HEK293 (cell line): ENCODE measurements at regions not wholly inside any gene's neighbourhood (a gene's known extent, or its start where the extent isn't known, plus 50 kb on each side); places are given as distances from the start of the nearest gene placed in this dataset.

Experiments
- CTCF ChIA-PET: fragments of 350-600 bp; formaldehyde crosslinking; extraction: SDS; loops from one replicate; lab custom pipeline; 2021; ENCODE audit warnings: antibody characterized with exemption; lab: Yijun Ruan, JAX
- POLR2A ChIA-PET: fragments of 300-600 bp; formaldehyde crosslinking; extraction: SDS; loops from one replicate; lab custom pipeline; 2020; ENCODE audit warnings: antibody characterized with exemption, inconsistent platforms; lab: Yijun Ruan, JAX
- H3K27ac ChIP-seq: fragments of 200-500 bp; sonication (Bioruptor generic); 2 replicates; pipeline ENCODE4 v1.5.1; 2014; ENCODE audit warnings: low read depth, low read length, control low read depth, inconsistent platforms; ENCODE audit errors: extremely low read depth
- H3K36me3 ChIP-seq, 2 experiments: fragments of 200-500 bp in 1 of 2; sonication (Bioruptor generic) in 1 of 2; 1 replicate in 1 of 2; 2 replicates in 1 of 2; pipeline ENCODE4 v1.5.1; 2014 to 2017; ENCODE audit warnings: inconsistent platforms in 2 of 2, low read length in 2 of 2; ENCODE audit not compliant: control insufficient read depth in 2 of 2, insufficient read depth in 1 of 2
- H3K4me1 ChIP-seq: fragments of 200-500 bp; sonication (Bioruptor generic); 2 replicates; pipeline ENCODE4 v1.5.1; 2014; ENCODE audit warnings: mild to moderate bottlenecking, low read length, inconsistent platforms; ENCODE audit not compliant: control insufficient read depth, insufficient read depth
- H3K4me3 ChIP-seq: 2 replicates; pipeline ENCODE4 v1.5.1; 2011; ENCODE audit warnings: low read depth, mild to moderate bottlenecking, control low read depth, low read length, moderate library complexity
- H3K9me3 ChIP-seq: fragments of 200-500 bp; sonication (Bioruptor generic); 2 replicates; pipeline ENCODE4 v1.5.1; 2014; ENCODE audit warnings: low read depth, low read length, inconsistent platforms; ENCODE audit not compliant: control insufficient read depth, insufficient read depth
- BCL6B ChIP-seq: fragments of 450-650 bp; formaldehyde crosslinking; IDR thresholded peaks from 2 replicates; pipeline ENCODE4 v1.5.1; 2017; ENCODE audit warnings: missing biosample characterization, missing genetic modification characterization
- EGR2 ChIP-seq: fragments of 450-650 bp; formaldehyde crosslinking; IDR thresholded peaks from 2 replicates; pipeline ENCODE4 v1.5.1; 2016; ENCODE audit warnings: low read depth, missing biosample characterization, missing genetic modification characterization
- KLF8 ChIP-seq: fragments of 450-650 bp; formaldehyde crosslinking; IDR thresholded peaks from 2 replicates; pipeline ENCODE4 v1.5.1; 2016; ENCODE audit warnings: missing biosample characterization, missing genetic modification characterization
- OSR2 ChIP-seq: fragments of 450-650 bp; formaldehyde crosslinking; IDR thresholded peaks from 2 replicates; pipeline ENCODE4 v1.5.1; 2016; ENCODE audit warnings: missing biosample characterization, missing genetic modification characterization
- REPIN1 ChIP-seq: fragments of 450-650 bp; formaldehyde crosslinking; IDR thresholded peaks from 2 replicates; pipeline ENCODE4 v1.5.1; 2017; ENCODE audit warnings: missing biosample characterization, missing genetic modification characterization, low read depth
- SETDB1 ChIP-seq: IDR thresholded peaks from one replicate; pipeline ENCODE4 v1.6.1; 2017; ENCODE audit warnings: mild to moderate bottlenecking, low read length, moderate library complexity, mixed read lengths; ENCODE audit not compliant: insufficient read length
- YY2 ChIP-seq: fragments of 450-650 bp; formaldehyde crosslinking; IDR thresholded peaks from 2 replicates; pipeline ENCODE4 v1.5.1; 2016; ENCODE audit warnings: missing biosample characterization, missing genetic modification characterization
- ZFP37 ChIP-seq: fragments of 450-650 bp; formaldehyde crosslinking; IDR thresholded peaks from 2 replicates; pipeline ENCODE4 v1.5.1; 2016; ENCODE audit warnings: missing biosample characterization, missing genetic modification characterization
- ZNF112 ChIP-seq: fragments of 450-650 bp; formaldehyde crosslinking; IDR thresholded peaks from 2 replicates; pipeline ENCODE4 v1.5.0; 2017; ENCODE audit warnings: missing biosample characterization, missing genetic modification characterization
- ZNF121 ChIP-seq: fragments of 450-650 bp; formaldehyde crosslinking; IDR thresholded peaks from 2 replicates; pipeline ENCODE4 v1.5.1; 2016; ENCODE audit warnings: missing biosample characterization, missing genetic modification characterization
- ZNF140 ChIP-seq: fragments of 450-650 bp; formaldehyde crosslinking; IDR thresholded peaks from 2 replicates; pipeline ENCODE4 v1.5.1; 2016; ENCODE audit warnings: missing biosample characterization, missing genetic modification characterization
- ZNF16 ChIP-seq: fragments of 450-650 bp; formaldehyde crosslinking; IDR thresholded peaks from 2 replicates; pipeline ENCODE4 v1.5.1; 2016; ENCODE audit warnings: low read depth, missing biosample characterization, missing genetic modification characterization
- ZNF274 ChIP-seq, 2 experiments: fragments of 200-500 bp in 1 of 2; fragments of 450-650 bp in 1 of 2; sonication (Bioruptor generic) in 1 of 2; formaldehyde crosslinking in 1 of 2; IDR thresholded peaks; 2 replicates each; pipeline versions ENCODE4 v1.5.1 to v1.6.1; 2014 to 2016; ENCODE audit warnings: borderline replicate concordance in 1 of 2, inconsistent platforms in 1 of 2, low read length in 1 of 2, missing biosample characterization in 1 of 2, missing genetic modification characterization in 1 of 2
- ZNF292 ChIP-seq: fragments of 450-650 bp; formaldehyde crosslinking; IDR thresholded peaks from 2 replicates; pipeline ENCODE4 v1.5.1; 2016; ENCODE audit warnings: low read depth, missing biosample characterization, missing genetic modification characterization, borderline replicate concordance
- ZNF48 ChIP-seq: fragments of 450-650 bp; formaldehyde crosslinking; IDR thresholded peaks from 2 replicates; pipeline ENCODE4 v1.5.1; 2016; ENCODE audit warnings: missing biosample characterization, missing genetic modification characterization
- ZNF514 ChIP-seq: fragments of 450-650 bp; formaldehyde crosslinking; IDR thresholded peaks from 2 replicates; pipeline ENCODE4 v1.5.1; 2016; ENCODE audit warnings: missing biosample characterization, missing genetic modification characterization
- ZNF560 ChIP-seq: fragments of 450-650 bp; formaldehyde crosslinking; IDR thresholded peaks from 2 replicates; pipeline ENCODE4 v1.5.1; 2017; ENCODE audit warnings: missing biosample characterization, missing genetic modification characterization, borderline replicate concordance
- ZNF623 ChIP-seq: fragments of 450-650 bp; formaldehyde crosslinking; IDR thresholded peaks from 2 replicates; pipeline ENCODE4 v1.5.1; 2016; ENCODE audit warnings: missing biosample characterization, missing genetic modification characterization
- ZNF626 ChIP-seq: fragments of 450-650 bp; sonication (Bioruptor Pico); formaldehyde crosslinking; IDR thresholded peaks from 2 replicates; pipeline ENCODE4 v1.5.1; 2018; ENCODE audit warnings: missing biosample characterization, missing genetic modification characterization, inconsistent platforms
- ZNF776 ChIP-seq: fragments of 450-650 bp; formaldehyde crosslinking; IDR thresholded peaks from 2 replicates; pipeline ENCODE4 v1.5.0; 2017; ENCODE audit warnings: missing biosample characterization, missing genetic modification characterization, borderline replicate concordance
- ZNF791 ChIP-seq: fragments of 450-650 bp; formaldehyde crosslinking; IDR thresholded peaks from 2 replicates; pipeline ENCODE4 v1.5.1; 2016; ENCODE audit warnings: missing biosample characterization, missing genetic modification characterization
- TF ChIP-seq, protein P1 (sequence below): fragments of 450-650 bp; formaldehyde crosslinking; IDR thresholded peaks from 2 replicates; pipeline ENCODE4 v1.5.1; 2016; ENCODE audit warnings: missing biosample characterization, missing genetic modification characterization, borderline replicate concordance
- TF ChIP-seq, protein P2 (sequence below): fragments of 450-650 bp; formaldehyde crosslinking; IDR thresholded peaks from 2 replicates; pipeline ENCODE4 v1.5.1; 2017; ENCODE audit warnings: missing biosample characterization, missing genetic modification characterization
- TF ChIP-seq, protein P3 (sequence below): fragments of 450-650 bp; formaldehyde crosslinking; optimal IDR thresholded peaks from 2 replicates; pipeline ENCODE3; 2016; ENCODE audit warnings: missing biosample characterization, mild to moderate bottlenecking, missing genetic modification characterization
- TF ChIP-seq, protein P4 (sequence below): fragments of 450-650 bp; formaldehyde crosslinking; IDR thresholded peaks from 2 replicates; pipeline ENCODE4 v1.5.1; 2017; ENCODE audit warnings: missing biosample characterization, missing genetic modification characterization

- no peak for TF ChIP-seq ZNF514
- TF ChIP-seq, protein P1, sequence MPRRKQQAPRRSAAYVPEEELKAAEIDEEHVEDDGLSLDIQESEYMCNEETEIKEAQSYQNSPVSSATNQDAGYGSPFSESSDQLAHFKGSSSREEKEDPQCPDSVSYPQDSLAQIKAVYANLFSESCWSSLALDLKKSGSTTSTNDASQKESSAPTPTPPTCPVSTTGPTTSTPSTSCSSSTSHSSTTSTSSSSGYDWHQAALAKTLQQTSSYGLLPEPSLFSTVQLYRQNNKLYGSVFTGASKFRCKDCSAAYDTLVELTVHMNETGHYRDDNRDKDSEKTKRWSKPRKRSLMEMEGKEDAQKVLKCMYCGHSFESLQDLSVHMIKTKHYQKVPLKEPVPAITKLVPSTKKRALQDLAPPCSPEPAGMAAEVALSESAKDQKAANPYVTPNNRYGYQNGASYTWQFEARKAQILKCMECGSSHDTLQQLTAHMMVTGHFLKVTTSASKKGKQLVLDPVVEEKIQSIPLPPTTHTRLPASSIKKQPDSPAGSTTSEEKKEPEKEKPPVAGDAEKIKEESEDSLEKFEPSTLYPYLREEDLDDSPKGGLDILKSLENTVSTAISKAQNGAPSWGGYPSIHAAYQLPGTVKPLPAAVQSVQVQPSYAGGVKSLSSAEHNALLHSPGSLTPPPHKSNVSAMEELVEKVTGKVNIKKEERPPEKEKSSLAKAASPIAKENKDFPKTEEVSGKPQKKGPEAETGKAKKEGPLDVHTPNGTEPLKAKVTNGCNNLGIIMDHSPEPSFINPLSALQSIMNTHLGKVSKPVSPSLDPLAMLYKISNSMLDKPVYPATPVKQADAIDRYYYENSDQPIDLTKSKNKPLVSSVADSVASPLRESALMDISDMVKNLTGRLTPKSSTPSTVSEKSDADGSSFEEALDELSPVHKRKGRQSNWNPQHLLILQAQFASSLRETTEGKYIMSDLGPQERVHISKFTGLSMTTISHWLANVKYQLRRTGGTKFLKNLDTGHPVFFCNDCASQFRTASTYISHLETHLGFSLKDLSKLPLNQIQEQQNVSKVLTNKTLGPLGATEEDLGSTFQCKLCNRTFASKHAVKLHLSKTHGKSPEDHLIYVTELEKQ (tag by site-specific recombination), result no peak
- TF ChIP-seq ZNF48, result no peak
- no peak for TF ChIP-seq KLF8
- no peak for TF ChIP-seq ZNF140 (tag by site-specific recombination)
- no peak for TF ChIP-seq ZNF623
- TF ChIP-seq, protein P2, sequence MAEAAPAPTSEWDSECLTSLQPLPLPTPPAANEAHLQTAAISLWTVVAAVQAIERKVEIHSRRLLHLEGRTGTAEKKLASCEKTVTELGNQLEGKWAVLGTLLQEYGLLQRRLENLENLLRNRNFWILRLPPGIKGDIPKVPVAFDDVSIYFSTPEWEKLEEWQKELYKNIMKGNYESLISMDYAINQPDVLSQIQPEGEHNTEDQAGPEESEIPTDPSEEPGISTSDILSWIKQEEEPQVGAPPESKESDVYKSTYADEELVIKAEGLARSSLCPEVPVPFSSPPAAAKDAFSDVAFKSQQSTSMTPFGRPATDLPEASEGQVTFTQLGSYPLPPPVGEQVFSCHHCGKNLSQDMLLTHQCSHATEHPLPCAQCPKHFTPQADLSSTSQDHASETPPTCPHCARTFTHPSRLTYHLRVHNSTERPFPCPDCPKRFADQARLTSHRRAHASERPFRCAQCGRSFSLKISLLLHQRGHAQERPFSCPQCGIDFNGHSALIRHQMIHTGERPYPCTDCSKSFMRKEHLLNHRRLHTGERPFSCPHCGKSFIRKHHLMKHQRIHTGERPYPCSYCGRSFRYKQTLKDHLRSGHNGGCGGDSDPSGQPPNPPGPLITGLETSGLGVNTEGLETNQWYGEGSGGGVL, result no peak
- no peak for TF ChIP-seq ZNF16 (tag by site-specific recombination)
- TF ChIP-seq SETDB1, result no peak
- TF ChIP-seq BCL6B, result no peak
- no peak for TF ChIP-seq ZNF626 (tag by site-specific recombination)
- TF ChIP-seq ZNF791 (tag by site-specific recombination), result no peak
- TF ChIP-seq ZNF560 (tag by site-specific recombination), result no peak
- TF ChIP-seq EGR2 (tag by site-specific recombination), result no peak
- no peaks in the 10 kb centered on the region for H3K9me3 ChIP-seq
- no peak overlapping the region for H3K4me3 ChIP-seq
- H3K27ac ChIP-seq, result no peak overlapping the region
- H3K36me3 ChIP-seq, result no peaks in the 10 kb centered on the region
- POLR2A ChIA-PET, result no interaction called here
- CTCF ChIA-PET, result no interaction called here
- H3K4me1 ChIP-seq, result no peaks in the 10 kb centered on the region
Measured at GRCh38 chr1:104459886-104460285, 710.2 kb downstream of the AMY1C start.

GRCh38 chr1:104460880-104461279, 711.2 kb downstream of the AMY1C start:
- H3K4me1 ChIP-seq, result no peaks in the 10 kb centered on the region
- H3K36me3 ChIP-seq, result no peaks in the 10 kb centered on the region
- H3K9me3 ChIP-seq, result no peaks in the 10 kb centered on the region
- ChIA-PET POLR2A (no interaction called here), CTCF (no interaction called here)
- no peak overlapping the region for H3K4me3 ChIP-seq
- no peak overlapping the region for H3K27ac ChIP-seq
- TF ChIP-seq REPIN1 (tag by site-specific recombination) (no peak), ZNF274 (IDR thresholded peaks at IDR 0.05; ENCODE audit: low read length) (no peak), ZNF274 (tag by site-specific recombination; IDR thresholded peaks at IDR 0.05; ENCODE audit: borderline replicate concordance) (no peak), ZNF292 (tag by site-specific recombination) (no peak), ZNF776 (tag by site-specific recombination) (no peak), ZNF121 (tag by site-specific recombination) (no peak), YY2 (tag by site-specific recombination) (no peak), ZFP37 (tag by site-specific recombination) (no peak), OSR2 (no peak), ZNF112 (tag by site-specific recombination) (no peak)
- TF ChIP-seq, protein P3, sequence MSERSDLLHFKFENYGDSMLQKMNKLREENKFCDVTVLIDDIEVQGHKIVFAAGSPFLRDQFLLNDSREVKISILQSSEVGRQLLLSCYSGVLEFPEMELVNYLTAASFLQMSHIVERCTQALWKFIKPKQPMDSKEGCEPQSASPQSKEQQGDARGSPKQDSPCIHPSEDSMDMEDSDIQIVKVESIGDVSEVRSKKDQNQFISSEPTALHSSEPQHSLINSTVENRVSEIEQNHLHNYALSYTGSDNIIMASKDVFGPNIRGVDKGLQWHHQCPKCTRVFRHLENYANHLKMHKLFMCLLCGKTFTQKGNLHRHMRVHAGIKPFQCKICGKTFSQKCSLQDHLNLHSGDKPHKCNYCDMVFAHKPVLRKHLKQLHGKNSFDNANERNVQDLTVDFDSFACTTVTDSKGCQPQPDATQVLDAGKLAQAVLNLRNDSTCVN, result no peak
- TF ChIP-seq, protein P4, sequence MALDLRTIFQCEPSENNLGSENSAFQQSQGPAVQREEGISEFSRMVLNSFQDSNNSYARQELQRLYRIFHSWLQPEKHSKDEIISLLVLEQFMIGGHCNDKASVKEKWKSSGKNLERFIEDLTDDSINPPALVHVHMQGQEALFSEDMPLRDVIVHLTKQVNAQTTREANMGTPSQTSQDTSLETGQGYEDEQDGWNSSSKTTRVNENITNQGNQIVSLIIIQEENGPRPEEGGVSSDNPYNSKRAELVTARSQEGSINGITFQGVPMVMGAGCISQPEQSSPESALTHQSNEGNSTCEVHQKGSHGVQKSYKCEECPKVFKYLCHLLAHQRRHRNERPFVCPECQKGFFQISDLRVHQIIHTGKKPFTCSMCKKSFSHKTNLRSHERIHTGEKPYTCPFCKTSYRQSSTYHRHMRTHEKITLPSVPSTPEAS (tag by site-specific recombination), result no peak
